Right atrium auricular region (tissue), 2 donors: ENCODE measurements at regions not wholly inside any gene's neighbourhood (a gene's known extent, or its start where the extent isn't known, plus 50 kb on each side); places are given as distances from the start of the nearest gene placed in this dataset.

Experiments
- DNase-seq: peaks from one replicate; pipeline ENCODE4 v3.0.0-alpha.2; 2019; ENCODE audit warnings: low spot score
- H3K27ac ChIP-seq, 2 donors: fragments of 200-600 bp; sonication (generic); 1 replicate in 1 of 2; 2 replicates in 1 of 2; pipeline ENCODE4 v1.5.1; 2016 to 2019
- H3K27me3 ChIP-seq, 2 donors: fragments of 200-600 bp; sonication (generic); one replicate each; pipeline versions ENCODE4 v1.5.1 to v1.6.0; 2017 to 2019
- H3K36me3 ChIP-seq: fragments of 200-600 bp; sonication (generic); one replicate; pipeline ENCODE4 v1.5.1; 2016
- H3K4me1 ChIP-seq, 2 donors: fragments of 200-600 bp; sonication (generic); one replicate each; pipeline versions ENCODE4 v1.5.1 to v1.6.0; 2017 to 2019
- H3K4me3 ChIP-seq, 2 donors: fragments of 200-600 bp; sonication (generic); 1 replicate in 1 of 2; 2 replicates in 1 of 2; pipeline ENCODE4 v1.5.1; 2017 to 2019; ENCODE audit warnings: mild to moderate bottlenecking in 1 of 2, moderate library complexity in 1 of 2
- H3K9me3 ChIP-seq, 2 donors: fragments of 200-600 bp; sonication (generic); one replicate each; pipeline ENCODE4 v1.5.1; 2019
- TF ChIP-seq, protein P1 (sequence below), 2 donors: fragments of 200-600 bp; sonication (generic); IDR thresholded peaks; one replicate each; pipeline ENCODE4 v1.5.1; 2019; ENCODE audit warnings: antibody characterized with exemption in 2 of 2

DNA sequence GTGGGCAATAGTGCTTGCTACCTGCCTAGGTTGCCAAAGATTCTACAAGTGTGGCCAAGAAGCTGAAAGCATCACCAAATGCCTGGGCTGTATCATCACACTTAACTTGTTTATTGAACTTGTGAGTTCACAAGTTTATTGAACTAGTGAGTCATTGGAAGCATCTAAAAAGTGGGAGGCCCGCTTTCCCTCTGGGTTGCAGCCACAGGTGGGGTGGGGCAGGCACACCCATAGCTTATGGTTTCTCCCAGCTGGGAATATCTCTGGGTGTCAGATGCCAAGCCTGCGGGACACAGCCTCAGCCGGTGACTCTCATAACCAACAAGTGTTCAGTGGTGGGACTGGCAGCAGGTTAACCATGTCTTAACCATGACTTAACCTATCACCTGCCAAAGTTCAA, 145.9 kb upstream of the FAM13C start:
- no peaks in the 10 kb centered on the region for H3K9me3 ChIP-seq
- no peaks in the 10 kb centered on the region for H3K36me3 ChIP-seq
- no peak overlapping the region for H3K27ac ChIP-seq
- H3K27me3 ChIP-seq, result no peaks in the 10 kb centered on the region
- H3K4me1 ChIP-seq, result no peaks in the 10 kb centered on the region
- DNase-seq, result no peak
- TF ChIP-seq, protein P1, sequence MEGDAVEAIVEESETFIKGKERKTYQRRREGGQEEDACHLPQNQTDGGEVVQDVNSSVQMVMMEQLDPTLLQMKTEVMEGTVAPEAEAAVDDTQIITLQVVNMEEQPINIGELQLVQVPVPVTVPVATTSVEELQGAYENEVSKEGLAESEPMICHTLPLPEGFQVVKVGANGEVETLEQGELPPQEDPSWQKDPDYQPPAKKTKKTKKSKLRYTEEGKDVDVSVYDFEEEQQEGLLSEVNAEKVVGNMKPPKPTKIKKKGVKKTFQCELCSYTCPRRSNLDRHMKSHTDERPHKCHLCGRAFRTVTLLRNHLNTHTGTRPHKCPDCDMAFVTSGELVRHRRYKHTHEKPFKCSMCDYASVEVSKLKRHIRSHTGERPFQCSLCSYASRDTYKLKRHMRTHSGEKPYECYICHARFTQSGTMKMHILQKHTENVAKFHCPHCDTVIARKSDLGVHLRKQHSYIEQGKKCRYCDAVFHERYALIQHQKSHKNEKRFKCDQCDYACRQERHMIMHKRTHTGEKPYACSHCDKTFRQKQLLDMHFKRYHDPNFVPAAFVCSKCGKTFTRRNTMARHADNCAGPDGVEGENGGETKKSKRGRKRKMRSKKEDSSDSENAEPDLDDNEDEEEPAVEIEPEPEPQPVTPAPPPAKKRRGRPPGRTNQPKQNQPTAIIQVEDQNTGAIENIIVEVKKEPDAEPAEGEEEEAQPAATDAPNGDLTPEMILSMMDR (IDR thresholded peaks at IDR 0.05), result no peak
- no peak overlapping the region for H3K4me3 ChIP-seq

DNA sequence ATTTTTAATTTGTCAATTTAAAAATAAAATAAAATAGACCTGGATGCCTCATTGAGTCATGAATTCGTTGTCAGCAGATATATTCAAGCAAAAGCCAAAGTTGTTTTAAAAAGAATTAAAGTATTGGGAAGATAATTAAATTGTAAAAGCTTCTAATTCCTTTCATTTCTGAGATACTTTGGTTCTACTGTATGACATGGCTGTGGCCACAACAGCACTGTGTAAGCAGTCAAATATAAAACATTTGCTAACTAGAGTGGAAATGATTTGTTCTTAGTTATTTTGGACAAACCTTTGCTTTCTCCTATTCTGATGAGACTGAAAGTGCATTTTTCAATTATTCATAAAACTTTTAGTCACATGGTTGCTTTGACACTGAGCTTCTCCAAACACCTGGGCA, 143.6 kb upstream of the FAM13C start:
- DNase-seq, result no peak
- Histone ChIP-seq H3K4me1 (no peaks in the 10 kb centered on the region), H3K4me3 (no peak overlapping the region), H3K27ac (no peak overlapping the region), H3K36me3 (no peaks in the 10 kb centered on the region), H3K27me3 (no peaks in the 10 kb centered on the region), H3K9me3 (no peaks in the 10 kb centered on the region)
- TF ChIP-seq, protein P1 (IDR thresholded peaks at IDR 0.05), result no peak

DNA sequence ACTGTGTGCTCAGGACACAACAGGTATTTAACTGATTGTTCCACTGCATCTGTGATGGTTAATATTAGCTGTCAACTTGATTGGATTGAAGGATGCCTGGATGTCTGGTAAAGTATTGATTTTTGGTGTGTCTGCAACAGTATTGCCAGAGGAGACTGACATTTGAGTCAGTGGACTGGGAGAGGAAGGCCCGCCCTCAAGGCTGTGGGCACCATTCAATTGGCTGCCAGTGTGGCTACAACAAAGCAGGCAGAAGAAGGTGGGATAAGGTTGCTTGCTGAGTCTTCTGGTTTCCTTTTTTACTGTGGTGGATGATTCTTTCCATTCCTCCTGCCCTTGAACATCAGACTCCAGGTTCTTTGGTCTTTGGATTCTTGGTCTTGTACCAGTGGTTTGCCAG, 137.1 kb upstream of the FAM13C start:
- TF ChIP-seq, protein P1 (IDR thresholded peaks at IDR 0.05), result no peak
- Histone ChIP-seq H3K27me3 (no peaks in the 10 kb centered on the region), H3K36me3 (no peaks in the 10 kb centered on the region), H3K27ac (no peak overlapping the region), H3K4me3 (no peak overlapping the region), H3K9me3 (peaks cover 0 to 33% of the 10 kb centered on the region in 2 donors), H3K4me1 (no peaks in the 10 kb centered on the region)
- DNase-seq, result no peak

DNA sequence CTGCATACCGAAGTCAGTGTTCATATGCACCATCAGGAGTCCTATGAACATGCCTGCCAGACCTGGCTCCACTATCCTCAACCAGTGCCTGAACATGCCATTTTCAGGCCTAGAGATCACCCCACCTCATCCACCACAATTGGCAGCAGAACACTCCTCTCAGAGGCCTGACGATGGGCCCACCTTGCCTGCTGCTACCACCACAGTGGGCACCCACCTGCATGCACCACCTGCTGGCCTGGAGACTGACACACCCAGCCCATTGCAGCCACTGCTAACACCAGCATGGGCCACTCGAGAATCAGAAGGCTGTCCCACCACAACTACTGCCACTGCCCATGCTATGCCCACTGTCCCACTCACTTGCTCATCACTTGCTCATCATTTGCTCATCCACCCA, 130.7 kb upstream of the FAM13C start:
- DNase-seq, result no peak
- no peak overlapping the region for H3K27ac ChIP-seq
- TF ChIP-seq, protein P1 (IDR thresholded peaks at IDR 0.05), result no peak

DNA sequence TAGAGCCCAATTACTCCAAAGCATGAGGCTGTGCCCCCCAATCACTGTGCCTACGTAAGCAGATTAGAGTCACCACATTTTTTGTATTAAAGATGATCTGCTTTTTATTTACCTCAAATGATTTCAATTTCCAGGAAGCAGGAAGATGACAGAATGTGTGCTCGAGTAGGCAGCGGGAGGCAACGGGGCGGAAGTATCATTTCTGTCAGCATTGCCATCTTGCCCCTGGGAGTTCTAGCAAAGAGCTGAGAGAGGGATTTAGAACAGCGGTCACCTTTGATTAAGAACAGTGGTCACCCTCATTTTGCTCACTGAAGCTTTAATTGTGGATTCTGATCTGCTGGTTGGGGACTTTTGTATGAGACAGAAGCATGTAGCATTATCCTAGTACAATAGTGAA, 117.1 kb upstream of the FAM13C start:
- Histone ChIP-seq H3K36me3 (no peaks in the 10 kb centered on the region), H3K27me3 (no peaks in the 10 kb centered on the region), H3K4me1 (no peaks in the 10 kb centered on the region), H3K27ac (no peak overlapping the region), H3K4me3 (no peak overlapping the region), H3K9me3 (no peaks in the 10 kb centered on the region)
- TF ChIP-seq, protein P1 (IDR thresholded peaks at IDR 0.05), result no peak
- no peak for DNase-seq

More for the DNA sequence above, 130.7 kb upstream of the FAM13C start:
- no peaks in the 10 kb centered on the region for H3K4me1 ChIP-seq
- H3K27me3 ChIP-seq, result no peaks in the 10 kb centered on the region
- no peak overlapping the region for H3K4me3 ChIP-seq
- peaks cover 0 to 38% of the 10 kb centered on the region in 2 donors for H3K9me3 ChIP-seq
- no peaks in the 10 kb centered on the region for H3K36me3 ChIP-seq

DNA sequence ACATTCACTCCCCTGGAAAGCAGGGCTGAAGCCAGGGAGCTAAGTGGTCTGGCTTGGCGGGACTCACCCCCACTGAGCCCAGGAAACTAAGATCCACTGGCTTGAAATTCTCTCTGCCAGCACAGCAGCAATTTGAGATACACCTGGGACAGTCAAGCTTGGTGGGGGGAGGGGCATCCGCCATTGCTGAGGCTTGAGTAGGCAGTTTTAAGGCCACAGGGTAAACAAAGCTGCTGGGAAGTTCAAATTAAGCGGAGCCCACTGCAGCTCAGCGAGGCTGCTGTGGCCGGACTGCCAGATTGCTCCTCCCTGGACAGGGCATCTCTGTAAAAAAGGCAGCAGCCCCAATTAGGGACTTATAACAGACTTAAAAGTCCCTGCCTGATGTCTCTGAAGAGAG, 108.2 kb upstream of the FAM13C start:
- no peaks in the 10 kb centered on the region for H3K4me1 ChIP-seq
- DNase-seq, result no peak
- H3K4me3 ChIP-seq, result no peak overlapping the region
- TF ChIP-seq, protein P1 (IDR thresholded peaks at IDR 0.05), result no peak
- no peak overlapping the region for H3K27ac ChIP-seq
- H3K9me3 ChIP-seq, result peaks cover 0 to 4% of the 10 kb centered on the region in 2 donors
- no peaks in the 10 kb centered on the region for H3K36me3 ChIP-seq
- H3K27me3 ChIP-seq, result no peaks in the 10 kb centered on the region
